ENCODE measurements at regions not wholly inside any gene's neighbourhood (a gene's known extent, or its start where the extent isn't known, plus 50 kb on each side); places are given as distances from the start of the nearest gene placed in this dataset.
A peak's percentile ranks its signal among the peaks of the same experiment; 100 is the strongest.

DNA sequence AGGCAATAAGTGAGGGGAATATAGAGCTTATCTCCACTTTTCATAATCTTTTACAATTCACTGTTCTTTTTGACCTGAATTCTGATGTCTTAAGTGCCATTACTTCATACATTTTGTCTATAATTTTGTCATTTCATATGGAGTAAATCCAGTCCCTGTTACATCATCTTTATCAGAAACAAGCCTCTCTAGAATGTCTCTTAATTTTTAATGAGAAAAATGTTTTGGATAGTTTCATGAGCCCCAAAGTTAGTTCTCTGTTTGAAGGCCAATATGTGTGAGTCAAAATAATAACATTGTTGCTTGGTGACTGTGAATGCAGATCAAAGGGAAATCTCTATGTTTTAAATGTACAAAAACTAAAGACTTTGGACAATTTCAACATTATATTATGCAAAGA is 329.6 kb upstream of the ARRDC3 start:
- TF ChIP-seq, protein P1, sequence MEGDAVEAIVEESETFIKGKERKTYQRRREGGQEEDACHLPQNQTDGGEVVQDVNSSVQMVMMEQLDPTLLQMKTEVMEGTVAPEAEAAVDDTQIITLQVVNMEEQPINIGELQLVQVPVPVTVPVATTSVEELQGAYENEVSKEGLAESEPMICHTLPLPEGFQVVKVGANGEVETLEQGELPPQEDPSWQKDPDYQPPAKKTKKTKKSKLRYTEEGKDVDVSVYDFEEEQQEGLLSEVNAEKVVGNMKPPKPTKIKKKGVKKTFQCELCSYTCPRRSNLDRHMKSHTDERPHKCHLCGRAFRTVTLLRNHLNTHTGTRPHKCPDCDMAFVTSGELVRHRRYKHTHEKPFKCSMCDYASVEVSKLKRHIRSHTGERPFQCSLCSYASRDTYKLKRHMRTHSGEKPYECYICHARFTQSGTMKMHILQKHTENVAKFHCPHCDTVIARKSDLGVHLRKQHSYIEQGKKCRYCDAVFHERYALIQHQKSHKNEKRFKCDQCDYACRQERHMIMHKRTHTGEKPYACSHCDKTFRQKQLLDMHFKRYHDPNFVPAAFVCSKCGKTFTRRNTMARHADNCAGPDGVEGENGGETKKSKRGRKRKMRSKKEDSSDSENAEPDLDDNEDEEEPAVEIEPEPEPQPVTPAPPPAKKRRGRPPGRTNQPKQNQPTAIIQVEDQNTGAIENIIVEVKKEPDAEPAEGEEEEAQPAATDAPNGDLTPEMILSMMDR (IDR thresholded peaks at IDR 0.05; ENCODE audit: low read depth, low read length, missing control alignments): no peak
- DNase-seq (ENCODE audit: low read depth): no peak
- H3K4me3 ChIP-seq (ENCODE audit: low read depth, low read length): no peak overlapping the region
- in situ Hi-C loops (cut with HindIII; ENCODE audit: low sequenced_read_pairs): no loop called here

DNA sequence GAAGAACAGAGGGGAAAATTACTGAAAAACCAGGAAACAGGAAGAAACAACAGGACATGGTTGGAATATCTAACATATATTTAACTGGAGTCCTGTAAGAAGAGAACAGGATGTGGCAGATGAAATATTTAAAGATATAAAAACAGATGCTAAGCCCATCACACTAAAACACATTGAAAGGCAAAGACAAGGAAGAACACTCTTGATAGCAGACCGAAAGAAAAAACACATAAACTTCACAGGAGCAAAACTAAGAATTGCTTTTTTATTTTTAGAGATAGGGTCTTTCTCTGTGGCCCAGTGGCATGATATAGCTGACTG is 324.4 kb upstream of the ARRDC3 start:
- in situ Hi-C loops (cut with HindIII; ENCODE audit: low sequenced_read_pairs): no loop called here
- no peak for DNase-seq (ENCODE audit: low read depth)
- H3K4me3 ChIP-seq (ENCODE audit: low read depth, low read length): no peak overlapping the region
- TF ChIP-seq, protein P1 (IDR thresholded peaks at IDR 0.05; ENCODE audit: low read depth, low read length, missing control alignments): no peak

DNA sequence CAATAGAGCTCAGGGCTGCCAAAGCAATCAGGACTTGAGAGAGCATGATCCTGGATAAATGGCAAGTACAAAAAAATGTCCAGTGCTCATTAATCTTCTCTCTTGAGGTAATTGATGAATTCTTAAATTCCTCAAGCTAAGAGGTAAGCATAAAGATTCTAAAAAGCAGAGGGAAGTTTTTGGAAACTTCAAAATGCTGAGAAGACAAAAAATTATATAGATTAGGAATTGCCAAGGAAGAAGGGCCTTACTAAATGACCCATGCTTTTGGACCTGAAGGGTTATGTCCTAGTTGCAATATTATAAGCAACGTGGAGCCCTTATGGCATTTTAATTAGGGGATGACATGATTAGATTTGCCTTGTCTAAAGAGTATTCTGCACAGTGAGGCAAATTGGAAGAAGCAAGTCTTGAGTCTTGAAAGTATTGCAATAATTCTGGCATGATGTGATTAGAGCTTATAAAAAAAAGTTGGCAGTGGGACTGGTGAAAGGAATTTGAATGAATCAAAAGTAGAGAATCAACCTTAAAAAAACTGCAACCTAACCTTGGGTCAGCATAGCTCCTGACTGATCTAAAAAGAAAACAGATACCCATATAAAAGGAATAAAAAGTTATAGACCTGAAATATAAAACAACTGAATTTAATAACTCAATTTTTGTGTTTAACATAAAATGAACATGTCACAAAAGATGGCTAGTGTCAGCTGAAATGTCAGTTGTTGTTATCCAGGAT is 323.8 kb upstream of the ARRDC3 start:
- in situ Hi-C loops (cut with HindIII; ENCODE audit: low sequenced_read_pairs): no loop called here
- peak; percentile 22 for DNase-seq (ENCODE audit: low read depth)
- TF ChIP-seq, protein P1 (IDR thresholded peaks at IDR 0.05; ENCODE audit: low read depth, low read length, missing control alignments): no peak
- no peak overlapping the region for H3K4me3 ChIP-seq (ENCODE audit: low read depth, low read length)

DNA sequence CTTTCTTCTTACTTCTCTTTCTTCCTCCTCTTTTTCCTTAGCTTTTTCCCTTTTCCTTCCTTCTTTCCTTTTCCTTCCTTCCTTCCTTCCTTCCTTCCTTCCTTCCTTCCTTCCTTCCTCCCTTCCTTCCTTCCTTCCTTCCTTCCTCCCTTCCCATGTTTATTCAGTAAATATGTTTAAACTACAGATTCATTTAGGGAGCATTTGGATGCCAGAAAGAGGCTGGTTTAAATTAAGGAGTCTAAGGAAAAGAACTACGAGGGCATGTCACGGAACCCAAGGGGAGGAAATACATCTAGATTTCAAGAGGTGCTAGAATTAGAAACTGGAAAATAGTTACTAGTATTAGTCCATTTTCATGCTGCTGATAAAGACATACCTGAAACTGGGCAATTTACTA is 320.0 kb upstream of the ARRDC3 start:
- DNase-seq (ENCODE audit: low read depth): no peak
- no peak overlapping the region for H3K4me3 ChIP-seq (ENCODE audit: low read depth, low read length)
- TF ChIP-seq, protein P1 (IDR thresholded peaks at IDR 0.05; ENCODE audit: low read depth, low read length, missing control alignments): no peak
- in situ Hi-C loops (cut with HindIII; ENCODE audit: low sequenced_read_pairs): no loop called here

DNA sequence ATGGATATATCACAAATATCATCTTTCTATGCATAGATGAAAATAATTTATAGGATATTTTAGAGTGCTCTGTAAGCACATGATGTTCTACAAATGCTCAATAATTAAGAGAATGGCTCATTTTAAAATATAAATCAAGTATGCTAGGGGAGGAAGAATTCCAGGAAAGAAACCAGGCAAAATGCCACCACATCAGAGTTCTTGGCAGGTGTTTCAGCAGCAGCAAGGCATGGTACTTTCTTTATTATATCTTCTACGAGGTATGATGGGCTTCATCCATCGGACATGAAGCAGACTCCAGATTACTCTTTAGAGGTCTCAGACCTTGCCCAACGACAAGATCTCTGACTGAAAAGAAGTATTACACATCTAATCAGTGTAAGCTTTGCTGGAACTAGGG is 316.3 kb upstream of the ARRDC3 start:
- no peak for DNase-seq (ENCODE audit: low read depth)
- TF ChIP-seq, protein P1 (IDR thresholded peaks at IDR 0.05; ENCODE audit: low read depth, low read length, missing control alignments): no peak
- H3K4me3 ChIP-seq (ENCODE audit: low read depth, low read length): no peak overlapping the region
- in situ Hi-C loops (cut with HindIII; ENCODE audit: low sequenced_read_pairs): loop anchor here (5.0 kb wide), 1 partner anchor 92 kb away; no protein-coding TSS in a partner anchor

DNA sequence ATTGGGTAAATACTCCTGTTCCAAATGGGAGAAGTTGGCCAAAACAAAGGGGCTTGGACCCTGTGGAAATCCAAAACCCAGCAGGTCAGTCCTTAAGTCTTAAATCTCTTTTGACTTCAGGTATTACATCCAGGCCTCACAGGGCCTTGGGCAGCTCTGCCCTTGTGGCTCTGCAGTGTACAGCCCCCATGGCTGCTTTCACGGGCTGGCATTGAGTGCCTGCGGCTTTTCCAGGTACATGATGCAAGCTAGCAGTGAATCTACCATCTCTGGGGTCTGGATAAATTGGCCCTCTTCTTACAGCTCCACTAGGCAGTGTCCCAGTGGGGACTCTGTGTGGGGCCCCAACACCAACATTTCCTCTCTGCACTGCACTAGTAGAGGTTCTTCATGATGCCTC is 308.5 kb upstream of the ARRDC3 start:
- no peak for DNase-seq (ENCODE audit: low read depth)
- TF ChIP-seq, protein P1 (IDR thresholded peaks at IDR 0.05; ENCODE audit: low read depth, low read length, missing control alignments): no peak
- in situ Hi-C loops (cut with HindIII; ENCODE audit: low sequenced_read_pairs): loop anchor here (5.0 kb wide), 1 partner anchor 39 kb away; no protein-coding TSS in a partner anchor
- H3K4me3 ChIP-seq (ENCODE audit: low read depth, low read length): no peak overlapping the region

Measured in astrocyte of the cerebellum (primary cell).